ENCODE measurements at regions not wholly inside any gene's neighbourhood (a gene's known extent, or its start where the extent isn't known, plus 50 kb on each side); places are given as distances from the start of the nearest gene placed in this dataset.

- ChIA-PET CTCF (interaction anchor here (0.6 to 1.9 kb wide), 18 partner anchors 8 to 346 kb away, joined by 3 to 8 read pairs (median 4); no protein-coding TSS in a partner anchor), POLR2A (no interaction called here)
- TF ChIP-seq CTBP1 (IDR thresholded peaks at IDR 0.05; ENCODE audit: borderline replicate concordance): no peak
- no peak for TF ChIP-seq PKNOX1 (IDR thresholded peaks at IDR 0.05)
- TF ChIP-seq HDGF (IDR thresholded peaks at IDR 0.05; ENCODE audit: borderline replicate concordance): 0 out of 2 replicates have a peak, but pooled peaks have one; percentile 32
- TF ChIP-seq FOXA1 (IDR thresholded peaks at IDR 0.05): no peak
- TF ChIP-seq L3MBTL2 (conservative IDR thresholded peaks at IDR 0.05): no peak
- TF ChIP-seq SUZ12 (IDR thresholded peaks at IDR 0.05): no peak
- TF ChIP-seq TARDBP (IDR thresholded peaks at IDR 0.05): no peak
- DNase-seq (ENCODE audit: extremely low spot score): peak; percentile 39
These were observed 123.8 kb upstream of the MTHFD1L start for GRCh38 chr6:150741633-150742200.

DNA sequence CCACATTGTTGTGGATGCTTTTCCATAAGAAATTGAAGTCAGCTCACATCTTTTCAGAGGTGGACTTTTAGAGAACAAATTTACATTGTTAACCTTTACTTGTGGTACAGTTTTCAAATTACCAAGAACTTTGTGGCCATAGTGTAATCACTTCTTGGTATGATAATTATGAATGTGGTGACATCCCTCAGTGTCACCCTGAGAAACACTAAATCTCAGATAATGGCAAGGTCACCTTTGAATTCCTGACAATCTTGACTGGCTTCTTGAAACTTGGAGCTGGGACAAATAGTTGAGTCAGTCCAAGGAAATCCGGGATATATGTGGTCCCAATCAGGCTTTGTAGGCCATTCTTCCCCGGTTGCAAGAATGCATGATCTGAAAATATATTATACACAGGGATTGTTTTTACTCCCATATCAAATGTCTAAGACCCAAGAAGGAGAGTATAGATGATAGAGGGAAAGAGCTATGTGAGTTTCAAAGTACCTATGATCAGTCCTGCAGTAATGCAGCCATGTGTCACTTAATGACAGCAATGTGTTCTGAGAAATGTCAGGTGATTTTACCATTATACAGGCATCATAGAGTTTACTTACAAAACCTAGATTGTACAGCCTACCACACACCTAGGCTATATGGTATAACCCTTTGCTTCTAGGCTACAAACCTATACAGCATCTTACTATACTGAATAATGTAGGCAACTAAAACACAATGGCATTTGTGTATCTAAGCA is 120.8 kb upstream of the MTHFD1L start:
- ChIA-PET POLR2A (interaction anchor here (0.8 kb wide), 1 partner anchor 8 kb away, joined by 3 read pairs; no protein-coding TSS in a partner anchor), CTCF (no interaction called here)
- no peak for DNase-seq (ENCODE audit: extremely low spot score)
- TF ChIP-seq SUZ12 (IDR thresholded peaks at IDR 0.05) (no peak), NFRKB (IDR thresholded peaks at IDR 0.05) (no peak), FOXA1 (IDR thresholded peaks at IDR 0.05) (no peak), LEF1 (IDR thresholded peaks at IDR 0.05; ENCODE audit: borderline replicate concordance) (no peak), ARNT (IDR thresholded peaks at IDR 0.05) (no peak), HDGF (IDR thresholded peaks at IDR 0.05; ENCODE audit: borderline replicate concordance) (no peak), ZNF384 (IDR thresholded peaks at IDR 0.05) (no peak), BHLHE40 (IDR thresholded peaks at IDR 0.05; ENCODE audit: borderline replicate concordance) (no peak), L3MBTL2 (conservative IDR thresholded peaks at IDR 0.05) (no peak), CTBP1 (IDR thresholded peaks at IDR 0.05; ENCODE audit: borderline replicate concordance) (no peak)

GRCh38 chr6:150745896-150746295 is 119.6 kb upstream of the MTHFD1L start:
- TF ChIP-seq SP1 (IDR thresholded peaks at IDR 0.05): no peak
- TF ChIP-seq PKNOX1 (IDR thresholded peaks at IDR 0.05): no peak
- no peak for TF ChIP-seq FOXM1 (IDR thresholded peaks at IDR 0.05; ENCODE audit: borderline replicate concordance)
- no peak for DNase-seq (ENCODE audit: extremely low spot score)
- ChIA-PET POLR2A (no interaction called here), CTCF (interaction anchor here (0.5 to 0.7 kb wide), 2 partner anchors 60 to 1040 kb away, joined by 3 to 4 read pairs; no protein-coding TSS in a partner anchor)

DNA sequence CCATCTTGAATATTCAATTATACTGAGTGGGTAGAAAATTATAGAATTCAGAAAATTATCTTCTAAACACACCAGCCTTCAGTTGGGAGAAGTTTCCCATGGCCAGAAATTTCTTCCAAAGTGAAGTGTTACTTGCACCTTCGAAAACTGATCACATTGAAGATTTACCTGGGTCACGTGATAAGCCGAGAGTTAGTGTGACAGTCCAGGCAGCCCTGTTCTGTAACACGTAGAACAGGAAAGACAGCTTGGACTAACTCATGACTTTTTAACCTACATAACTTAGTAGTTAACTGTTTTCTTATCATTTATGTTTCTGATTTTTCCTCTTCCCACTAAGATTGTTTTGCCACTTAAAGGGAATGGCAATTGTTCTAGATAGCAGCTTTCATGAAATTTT is 118.3 kb upstream of the MTHFD1L start:
- ChIA-PET POLR2A (no interaction called here), CTCF (interaction anchor here (1.4 kb wide), 1 partner anchor 61 kb away, joined by 3 read pairs; no protein-coding TSS in a partner anchor)
- DNase-seq (ENCODE audit: extremely low spot score): no peak

GRCh38 chr6:150749091-150749670 is 116.3 kb upstream of the MTHFD1L start:
- DNase-seq (ENCODE audit: extremely low spot score): no peak
- ChIA-PET POLR2A (no interaction called here), CTCF (interaction anchor here (0.6 to 0.9 kb wide), 4 partner anchors 63 to 467 kb away, joined by 3 read pairs; no protein-coding TSS in a partner anchor)
- TF ChIP-seq ARNT (IDR thresholded peaks at IDR 0.05) (no peak), FOXA1 (IDR thresholded peaks at IDR 0.05) (no peak), ZNF384 (IDR thresholded peaks at IDR 0.05) (no peak), CTBP1 (IDR thresholded peaks at IDR 0.05; ENCODE audit: borderline replicate concordance) (no peak), FOXK2 (IDR thresholded peaks at IDR 0.05) (no peak), FOXM1 (IDR thresholded peaks at IDR 0.05; ENCODE audit: borderline replicate concordance) (no peak), HDGF (IDR thresholded peaks at IDR 0.05; ENCODE audit: borderline replicate concordance) (no peak), L3MBTL2 (conservative IDR thresholded peaks at IDR 0.05) (no peak), ELF4 (IDR thresholded peaks at IDR 0.05) (no peak), SUZ12 (IDR thresholded peaks at IDR 0.05) (no peak), LEF1 (IDR thresholded peaks at IDR 0.05; ENCODE audit: borderline replicate concordance) (no peak), PKNOX1 (IDR thresholded peaks at IDR 0.05) (no peak), BHLHE40 (IDR thresholded peaks at IDR 0.05; ENCODE audit: borderline replicate concordance) (no peak), TARDBP (IDR thresholded peaks at IDR 0.05) (no peak)

More for the DNA sequence above, 118.3 kb upstream of the MTHFD1L start:
- TF ChIP-seq TARDBP (IDR thresholded peaks at IDR 0.05) (no peak), FOXA1 (IDR thresholded peaks at IDR 0.05) (no peak), SP1 (IDR thresholded peaks at IDR 0.05) (no peak), FOXM1 (IDR thresholded peaks at IDR 0.05; ENCODE audit: borderline replicate concordance) (no peak), BHLHE40 (IDR thresholded peaks at IDR 0.05; ENCODE audit: borderline replicate concordance) (no peak), HDGF (IDR thresholded peaks at IDR 0.05; ENCODE audit: borderline replicate concordance) (no peak), ARNT (IDR thresholded peaks at IDR 0.05) (no peak), CTBP1 (IDR thresholded peaks at IDR 0.05; ENCODE audit: borderline replicate concordance) (no peak), ZNF384 (IDR thresholded peaks at IDR 0.05) (no peak), FOXK2 (IDR thresholded peaks at IDR 0.05) (no peak)

- POLR2A ChIA-PET: no interaction called here
These were observed 114.2 kb upstream of the MTHFD1L start for GRCh38 chr6:150751296-150751695.

More at GRCh38 chr6:150751296-150751695, 114.2 kb upstream of the MTHFD1L start:
- TF ChIP-seq PKNOX1 (IDR thresholded peaks at IDR 0.05) (no peak), BHLHE40 (IDR thresholded peaks at IDR 0.05; ENCODE audit: borderline replicate concordance) (no peak), HDGF (IDR thresholded peaks at IDR 0.05; ENCODE audit: borderline replicate concordance) (no peak), ARNT (IDR thresholded peaks at IDR 0.05) (no peak), FOXA1 (IDR thresholded peaks at IDR 0.05) (no peak), SP1 (IDR thresholded peaks at IDR 0.05) (no peak), ELF4 (IDR thresholded peaks at IDR 0.05) (no peak), NFRKB (IDR thresholded peaks at IDR 0.05) (no peak), ZNF384 (IDR thresholded peaks at IDR 0.05) (no peak), TARDBP (IDR thresholded peaks at IDR 0.05) (no peak), FOXK2 (IDR thresholded peaks at IDR 0.05) (no peak)
- CTCF ChIA-PET: interaction anchor here (1.2 kb wide), 1 partner anchor 10 kb away, joined by 4 read pairs; no protein-coding TSS in a partner anchor
- DNase-seq (ENCODE audit: extremely low spot score): no peak
